ENCODE measurements at regions not wholly inside any gene's neighbourhood (a gene's known extent, or its start where the extent isn't known, plus 50 kb on each side); places are given as distances from the start of the nearest gene placed in this dataset.

DNA sequence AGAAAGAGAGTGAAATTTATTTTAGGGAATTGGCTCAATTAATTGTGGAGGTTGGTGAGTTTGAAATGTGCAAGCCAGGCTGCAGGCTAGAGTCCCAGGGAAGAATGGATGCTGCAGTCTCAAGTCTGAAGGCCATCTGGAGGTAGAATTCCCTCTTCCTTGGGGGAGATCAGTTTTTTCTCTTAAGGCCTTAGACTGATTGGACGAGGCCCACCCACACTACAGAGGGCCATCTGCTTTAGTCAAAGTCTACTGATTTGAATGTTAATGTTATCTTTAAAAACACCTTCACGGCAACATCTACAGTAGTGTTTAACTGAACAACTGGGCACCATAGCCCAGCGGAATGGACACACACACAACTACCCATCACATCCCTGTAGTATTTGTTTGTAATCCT, 245.9 kb upstream of the IRF2BP2 start:
- Histone ChIP-seq H3K4me2 (ENCODE audit: insufficient read depth, insufficient read length, low read length) (no peak overlapping the region), H3K23me2 (ENCODE audit: insufficient read length, low read depth, low read length, poor library complexity, severe bottlenecking) (no peaks in the 10 kb centered on the region), H3T11ph (ENCODE audit: low read length) (no peak overlapping the region), H4K20me1 (ENCODE audit: control insufficient read depth, insufficient read depth, insufficient read length) (no peaks in the 10 kb centered on the region), H3K18ac (ENCODE audit: insufficient read length, low read depth, low read length) (no peak overlapping the region), H3K27ac (ENCODE audit: insufficient read length, low read depth, low read length) (no peak overlapping the region), H4K8ac (replicated peaks; ENCODE audit: insufficient read length, low read depth, low read length) (no peak overlapping the region), H2AFZ (ENCODE audit: low read length) (no peak overlapping the region), H3K79me1 (ENCODE audit: insufficient read depth, low read depth, low read length, poor library complexity, severe bottlenecking) (no peaks in the 10 kb centered on the region), H2BK120ac (ENCODE audit: low read depth, low read length, poor library complexity, severe bottlenecking) (no peak overlapping the region), H3K27me3 (ENCODE audit: insufficient read depth, low read length) (no peaks in the 10 kb centered on the region), H2AK5ac (ENCODE audit: insufficient read length, low read length) (no peak overlapping the region), H3K4ac (ENCODE audit: low read depth, low read length) (no peak overlapping the region), H2BK12ac (ENCODE audit: insufficient read length, low read depth, low read length) (no peak overlapping the region), H4K5ac (ENCODE audit: insufficient read length, low read depth, low read length) (no peak overlapping the region), H3K23ac (ENCODE audit: insufficient read length, low read depth, low read length) (no peak overlapping the region), H3K79me2 (ENCODE audit: insufficient read depth, low read length) (no peaks in the 10 kb centered on the region), H2BK5ac (ENCODE audit: insufficient read length, low read length) (no peak overlapping the region), H3K4me1 (ENCODE audit: insufficient read depth, low read length) (no peaks in the 10 kb centered on the region), H3K14ac (ENCODE audit: insufficient read depth, low read length) (no peak overlapping the region), H3K9ac (ENCODE audit: extremely low read depth, insufficient read length, low read length) (no peak overlapping the region), H3K9me3 (ENCODE audit: control insufficient read depth, low read depth, low read length) (no peaks in the 10 kb centered on the region), H3K56ac (ENCODE audit: insufficient read length, low read depth, low read length) (no peak overlapping the region), H2BK20ac (ENCODE audit: low read depth, low read length, poor library complexity, severe bottlenecking) (no peak overlapping the region), H2BK15ac (ENCODE audit: low read depth, low read length) (no peak overlapping the region), H4K91ac (ENCODE audit: insufficient read length, low read depth, low read length) (no peak overlapping the region)
- Mint-ChIP-seq H3K4me3 (no peak overlapping the region), H3K9me3 (peaks cover under 1% of the 10 kb centered on the region in 2 experiments; a peak in 2 of 5 replicates), H3K27ac (no peak overlapping the region), H3K27me3 (ENCODE audit: low read depth) (peaks cover 5% of the 10 kb centered on the region), H3K4me1 (peaks cover 19 to 31% of the 10 kb centered on the region in 2 experiments), H3K36me3 (ENCODE audit: insufficient read depth in 1 of 3, low read depth in 3 of 3) (no peaks in the 10 kb centered on the region; a peak in 1 of 7 replicates)
- no CpG with 5 or more reads among the region's 3 CpGs for WGBS (ENCODE audit: extremely low coverage, insufficient read length, low lambda C conversion rate)
- no peak for DNase-seq
- TF ChIP-seq, protein P1, sequence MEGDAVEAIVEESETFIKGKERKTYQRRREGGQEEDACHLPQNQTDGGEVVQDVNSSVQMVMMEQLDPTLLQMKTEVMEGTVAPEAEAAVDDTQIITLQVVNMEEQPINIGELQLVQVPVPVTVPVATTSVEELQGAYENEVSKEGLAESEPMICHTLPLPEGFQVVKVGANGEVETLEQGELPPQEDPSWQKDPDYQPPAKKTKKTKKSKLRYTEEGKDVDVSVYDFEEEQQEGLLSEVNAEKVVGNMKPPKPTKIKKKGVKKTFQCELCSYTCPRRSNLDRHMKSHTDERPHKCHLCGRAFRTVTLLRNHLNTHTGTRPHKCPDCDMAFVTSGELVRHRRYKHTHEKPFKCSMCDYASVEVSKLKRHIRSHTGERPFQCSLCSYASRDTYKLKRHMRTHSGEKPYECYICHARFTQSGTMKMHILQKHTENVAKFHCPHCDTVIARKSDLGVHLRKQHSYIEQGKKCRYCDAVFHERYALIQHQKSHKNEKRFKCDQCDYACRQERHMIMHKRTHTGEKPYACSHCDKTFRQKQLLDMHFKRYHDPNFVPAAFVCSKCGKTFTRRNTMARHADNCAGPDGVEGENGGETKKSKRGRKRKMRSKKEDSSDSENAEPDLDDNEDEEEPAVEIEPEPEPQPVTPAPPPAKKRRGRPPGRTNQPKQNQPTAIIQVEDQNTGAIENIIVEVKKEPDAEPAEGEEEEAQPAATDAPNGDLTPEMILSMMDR (conservative IDR thresholded peaks at IDR 0.05), result no peak

Measured in H9 (cell line).